Breast epithelium (tissue), 4 donors: ENCODE measurements at regions not wholly inside any gene's neighbourhood (a gene's known extent, or its start where the extent isn't known, plus 50 kb on each side); places are given as distances from the start of the nearest gene placed in this dataset.

Experiments used
- DNase-seq, 2 donors: peaks; one replicate each; pipeline ENCODE4 v3.0.0-alpha.2; 2019; ENCODE audit warnings: low spot score in 2 of 2
- H3K27ac ChIP-seq, 2 donors: fragments of 200-600 bp; sonication (generic) in 1 of 2; one replicate each; pipeline ENCODE4 v1.5.1; 2016 to 2019; ENCODE audit warnings: mild to moderate bottlenecking in 1 of 2
- H3K27me3 ChIP-seq, 2 donors: fragments of 200-600 bp; sonication (generic) in 1 of 2; one replicate each; pipeline versions ENCODE4 v1.5.1 to v1.6.0; 2017 to 2019; ENCODE audit warnings: control low read depth in 1 of 2, mild to moderate bottlenecking in 1 of 2
- H3K36me3 ChIP-seq: fragments of 200-600 bp; one replicate; pipeline ENCODE4 v1.5.1; 2019
- H3K4me1 ChIP-seq, 2 donors: fragments of 200-600 bp; sonication (generic); one replicate each; pipeline ENCODE4 v1.5.1; 2016 to 2019; ENCODE audit warnings: control low read depth in 1 of 2
- H3K4me3 ChIP-seq, 3 donors: fragments of 200-600 bp; sonication (generic); 1 replicate in 2 of 3; 2 replicates in 1 of 3; pipeline ENCODE4 v1.5.1; 2016 to 2019; ENCODE audit warnings: mild to moderate bottlenecking in 3 of 3, moderate library complexity in 2 of 3
- H3K9me3 ChIP-seq, 2 donors: fragments of 200-600 bp; sonication (generic) in 1 of 2; one replicate each; pipeline ENCODE4 v1.5.1; 2016 to 2019; ENCODE audit warnings: control low read depth in 1 of 2
- CTCF ChIP-seq, 3 donors: fragments of 450-650 bp; IDR thresholded peaks; one replicate each; pipeline ENCODE4 v1.5.1; 2016 to 2017; ENCODE audit warnings: antibody characterized with exemption in 3 of 3, mild to moderate bottlenecking in 3 of 3, moderate library complexity in 3 of 3
- POLR2A ChIP-seq: fragments of 450-650 bp; IDR thresholded peaks from one replicate; pipeline ENCODE4 v1.6.1; 2016; ENCODE audit warnings: antibody characterized with exemption, mild to moderate bottlenecking, moderate library complexity
- POLR2AphosphoS5 ChIP-seq, 3 donors: sonication (generic); formaldehyde crosslinking; IDR thresholded peaks; one replicate each; pipeline ENCODE4 v1.6.1; 2017; ENCODE audit warnings: antibody characterized with exemption in 3 of 3
- intact Hi-C: fragments of 100-400 bp; cut with DNase I; formaldehyde crosslinking; loops from one replicate; pipeline ENCODE4 v1.15.1; 2023; ENCODE audit warnings: low total_unique reads

- intact Hi-C loops, result no loop called here
- Histone ChIP-seq H3K4me3 (peak overlapping the region; percentile 50 to 70 (median 57)), H3K27ac (peak overlapping the region; percentile 100), H3K27me3 (no peaks in the 10 kb centered on the region), H3K4me1 (peaks cover 20 to 48% of the 10 kb centered on the region in 2 donors), H3K9me3 (no peaks in the 10 kb centered on the region), H3K36me3 (no peaks in the 10 kb centered on the region)
- TF ChIP-seq POLR2A (no peak), POLR2AphosphoS5 (IDR thresholded peaks at IDR 0.05) (peak in 2 of 3 donors; percentile 42 to 66)
- DNase-seq, result peak in 1 of 2 donors; percentile 70
Observed at GRCh38 chr9:129491487-129491855, 129.4 kb downstream of the C9orf50 start.

DNA sequence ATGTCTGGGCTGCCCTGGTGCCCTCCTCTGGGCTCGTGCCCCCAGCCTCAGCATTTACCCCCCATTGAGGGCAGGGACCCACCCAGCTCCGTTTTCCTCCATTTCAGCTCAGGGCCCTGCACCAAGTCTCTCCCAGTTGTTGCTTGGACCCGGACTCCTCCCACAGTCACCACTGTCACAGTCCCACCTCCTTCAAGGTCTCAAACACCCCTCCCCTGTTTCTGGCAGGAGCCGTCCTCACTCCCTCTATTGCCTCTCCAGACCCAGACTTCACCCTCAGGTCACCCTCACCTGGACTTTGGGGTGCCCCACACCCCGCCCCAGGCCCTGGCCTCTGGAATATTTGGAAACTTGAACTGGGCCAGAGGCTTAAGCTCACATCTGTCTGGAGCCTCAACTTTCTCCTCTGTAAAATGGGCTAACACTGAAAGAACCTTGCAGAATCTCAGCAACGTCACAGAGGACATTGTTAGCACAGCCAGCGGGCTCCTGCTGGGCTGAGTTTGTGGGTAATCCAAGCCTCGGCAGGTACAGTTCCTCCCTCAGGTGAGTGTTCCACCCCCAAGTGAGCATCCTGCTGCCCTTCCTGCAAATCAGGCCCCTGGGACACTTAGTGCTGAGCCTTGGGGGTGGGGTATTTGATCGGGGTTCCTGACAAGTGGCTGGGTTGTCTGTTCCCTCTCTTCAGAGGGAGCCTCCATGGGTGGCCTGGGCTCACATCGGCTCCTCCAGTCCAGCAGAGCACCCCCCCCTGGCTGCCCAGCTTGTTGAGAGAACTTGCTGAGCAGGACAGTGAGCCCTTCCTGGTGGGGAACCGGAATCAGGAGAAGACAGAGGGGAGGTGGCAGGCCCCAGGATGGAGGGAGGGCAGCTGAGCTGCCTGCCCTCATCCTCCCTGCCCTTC, 130.1 kb downstream of the C9orf50 start:
- Histone ChIP-seq H3K27ac (peak overlapping the region; percentile 100), H3K4me3 (peak overlapping the region; percentile 50 to 70 (median 57)), H3K36me3 (no peaks in the 10 kb centered on the region), H3K27me3 (no peaks in the 10 kb centered on the region), H3K4me1 (peaks cover 20 to 52% of the 10 kb centered on the region in 2 donors), H3K9me3 (no peaks in the 10 kb centered on the region)
- TF ChIP-seq POLR2AphosphoS5 (IDR thresholded peaks at IDR 0.05) (peak in 1 of 3 donors; percentile 13), POLR2A (peak; percentile 28), CTCF (IDR thresholded peaks at IDR 0.05) (no peak)
- intact Hi-C loops, result no loop called here
- no peak for DNase-seq

DNA sequence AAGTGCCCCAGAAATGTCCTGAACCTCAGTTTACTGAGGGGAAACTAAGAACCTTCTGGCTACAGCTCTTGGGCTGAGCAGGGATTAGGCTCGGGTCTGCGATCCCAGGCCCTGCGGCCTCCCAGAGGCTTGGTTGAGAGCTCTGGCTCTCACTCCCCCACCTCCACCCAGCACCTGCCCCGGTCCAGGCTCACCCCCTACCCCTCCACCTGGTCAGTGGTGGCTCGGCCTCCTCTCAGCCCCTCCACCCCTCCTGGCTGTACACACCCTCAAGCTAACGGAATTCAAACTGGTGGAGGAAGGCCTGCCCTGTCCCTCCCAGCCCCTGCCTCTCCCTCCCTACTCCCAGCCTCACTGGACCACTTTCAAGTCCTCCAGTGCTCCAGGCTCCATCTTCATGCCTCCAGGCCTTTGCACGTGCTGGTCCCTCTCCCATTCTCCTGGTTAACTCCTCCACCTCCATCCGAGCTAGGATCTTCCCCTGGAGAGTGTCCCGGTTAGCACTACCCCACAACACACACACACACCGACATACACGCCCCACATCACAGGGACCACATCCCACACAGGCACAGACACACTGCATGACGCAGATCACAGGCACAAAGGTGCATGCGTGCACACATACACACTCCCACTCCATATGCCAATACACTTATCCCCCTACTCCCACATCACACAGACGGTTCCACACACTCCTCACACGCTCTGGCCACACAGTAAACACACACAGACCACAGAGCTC, 130.9 kb downstream of the C9orf50 start:
- Histone ChIP-seq H3K9me3 (no peaks in the 10 kb centered on the region), H3K4me1 (peaks cover 20 to 44% of the 10 kb centered on the region in 2 donors), H3K36me3 (no peaks in the 10 kb centered on the region), H3K27me3 (no peaks in the 10 kb centered on the region), H3K4me3 (peak overlapping the region; percentile 50 to 70 (median 57)), H3K27ac (peak overlapping the region; percentile 100)
- DNase-seq, result no peak
- intact Hi-C loops, result loop anchor here (5.0 kb wide), 1 partner anchor 313 kb away; the partner anchor contains the start of gene IER5L
- TF ChIP-seq POLR2AphosphoS5 (IDR thresholded peaks at IDR 0.05) (no peak), POLR2A (no peak), CTCF (IDR thresholded peaks at IDR 0.05) (no peak)

DNA sequence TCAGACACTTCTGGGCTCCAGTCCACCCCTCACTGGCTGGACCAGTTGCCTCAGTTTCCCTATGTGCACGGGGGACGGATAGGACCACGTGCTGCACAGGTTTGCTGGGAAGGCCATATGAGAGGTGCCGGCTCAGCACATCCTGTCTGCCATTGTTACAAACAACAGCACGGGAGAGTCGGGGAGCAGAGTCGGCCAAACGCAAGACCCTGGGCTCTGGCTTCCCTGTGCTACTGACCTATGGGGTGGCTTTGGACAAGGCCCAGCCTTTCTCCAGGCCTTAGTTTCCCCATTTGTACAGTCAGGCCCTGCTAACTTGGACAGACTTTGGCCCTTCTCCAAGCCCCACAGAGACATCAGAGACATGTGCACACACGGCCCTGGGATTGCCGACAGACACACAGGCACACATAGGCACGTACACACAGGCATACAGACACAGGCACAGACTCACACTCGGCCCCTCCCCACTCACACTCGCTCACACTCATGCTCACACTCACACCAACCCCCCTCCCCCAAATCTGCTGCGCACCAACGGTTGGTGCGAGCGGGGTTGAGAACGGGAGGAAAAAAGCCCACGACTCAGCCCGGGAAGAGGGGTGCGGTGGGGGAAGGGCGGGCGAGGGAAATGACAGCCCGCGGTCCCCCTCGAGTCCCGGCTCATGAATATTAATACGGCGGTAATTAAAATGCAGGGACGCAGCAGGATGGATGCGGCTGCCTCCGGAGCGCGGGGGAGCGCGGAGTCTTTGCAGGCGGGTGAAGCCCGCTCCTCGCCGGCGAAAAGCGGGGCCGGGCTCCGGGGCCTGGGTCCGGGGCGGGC, 133.0 kb downstream of the C9orf50 start:
- TF ChIP-seq POLR2AphosphoS5 (IDR thresholded peaks at IDR 0.05) (peak in 1 of 3 donors; percentile 32), POLR2A (no peak), CTCF (IDR thresholded peaks at IDR 0.05) (peak in 1 of 3 donors; percentile 20)
- Histone ChIP-seq H3K36me3 (no peaks in the 10 kb centered on the region), H3K27me3 (no peaks in the 10 kb centered on the region), H3K4me1 (peaks cover 29 to 55% of the 10 kb centered on the region in 2 donors), H3K9me3 (no peaks in the 10 kb centered on the region), H3K4me3 (peak overlapping the region; percentile 50 to 70 (median 57)), H3K27ac (peak overlapping the region; percentile 100)
- peak in 1 of 2 donors; percentile 59 for DNase-seq
- intact Hi-C loops, result loop anchor here (5.0 kb wide), 1 partner anchor 311 kb away; the partner anchor contains the start of gene IER5L
